ENCODE measurements at regions not wholly inside any gene's neighbourhood (a gene's known extent, or its start where the extent isn't known, plus 50 kb on each side); places are given as distances from the start of the nearest gene placed in this dataset.

DNA sequence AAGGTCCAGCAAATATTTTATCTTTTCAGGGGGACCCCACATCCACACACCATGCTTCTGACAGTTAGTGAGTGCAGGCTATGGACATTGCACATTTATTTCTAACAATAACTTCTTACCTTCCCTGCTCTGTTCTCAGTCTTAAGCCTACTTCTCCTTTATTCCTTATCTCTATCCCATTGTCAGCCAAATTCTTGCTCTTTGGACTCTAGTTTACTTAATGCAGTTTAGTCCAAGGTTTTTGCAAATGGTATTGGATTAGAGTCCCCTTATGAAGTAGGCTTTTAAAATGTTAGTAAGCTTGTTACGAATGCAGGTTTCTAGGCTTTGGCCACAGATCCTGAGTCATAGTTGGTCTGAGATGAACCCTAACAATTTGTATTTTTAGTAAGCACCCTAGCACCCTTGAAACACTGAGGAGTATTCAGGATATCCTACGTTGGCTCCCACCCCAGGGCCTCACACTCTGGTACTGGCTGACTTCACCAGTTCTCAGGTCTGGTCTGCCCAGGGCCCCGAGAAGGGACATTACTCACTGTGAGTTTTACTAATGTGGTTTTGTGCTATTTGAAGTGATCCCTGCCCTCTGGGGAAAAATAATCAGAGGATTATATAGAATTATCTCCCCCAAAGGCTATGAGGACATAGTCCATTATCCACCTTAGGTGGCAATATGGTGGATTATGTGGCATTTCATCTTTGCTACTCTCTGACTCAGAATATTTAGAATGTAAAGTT, 239.5 kb downstream of the TGFB2 start:
- DNase-seq, result no peak

DNA sequence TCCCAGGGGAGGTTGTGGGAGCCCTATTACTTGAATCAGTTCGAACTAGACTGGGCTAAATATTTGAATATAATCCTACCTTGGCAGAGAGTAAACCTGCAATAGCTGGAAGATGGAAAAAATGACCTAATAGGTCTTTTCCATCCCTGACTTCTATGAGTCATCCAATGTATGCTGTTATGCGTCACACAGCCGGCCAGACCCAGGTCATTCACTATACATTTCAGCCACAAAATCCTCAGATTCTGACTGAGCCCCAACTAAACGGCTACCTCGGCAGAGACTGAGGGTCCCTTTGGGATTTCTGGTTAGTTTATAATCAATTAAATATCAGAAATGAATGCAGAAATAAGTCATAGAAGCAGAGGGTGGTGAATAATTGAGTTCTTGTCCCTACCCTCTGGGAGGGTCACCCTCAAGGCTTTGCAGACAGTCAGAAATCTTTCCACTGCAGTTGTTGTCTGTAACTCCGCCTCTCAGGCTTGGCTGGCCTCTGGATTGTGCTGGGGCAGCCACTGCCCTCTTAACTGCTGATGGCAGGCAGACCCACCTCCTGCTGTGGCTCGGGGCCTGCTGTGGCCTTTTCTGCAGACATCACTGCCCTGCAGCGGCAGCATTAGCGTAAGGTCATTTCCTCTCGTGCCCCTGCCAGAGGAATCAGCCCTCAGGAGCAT, 240.5 kb downstream of the TGFB2 start:
- no peak for DNase-seq

GRCh38 chr1:218587900-218588299, 242.8 kb downstream of the TGFB2 start:
- DNase-seq, result no peak

DNA sequence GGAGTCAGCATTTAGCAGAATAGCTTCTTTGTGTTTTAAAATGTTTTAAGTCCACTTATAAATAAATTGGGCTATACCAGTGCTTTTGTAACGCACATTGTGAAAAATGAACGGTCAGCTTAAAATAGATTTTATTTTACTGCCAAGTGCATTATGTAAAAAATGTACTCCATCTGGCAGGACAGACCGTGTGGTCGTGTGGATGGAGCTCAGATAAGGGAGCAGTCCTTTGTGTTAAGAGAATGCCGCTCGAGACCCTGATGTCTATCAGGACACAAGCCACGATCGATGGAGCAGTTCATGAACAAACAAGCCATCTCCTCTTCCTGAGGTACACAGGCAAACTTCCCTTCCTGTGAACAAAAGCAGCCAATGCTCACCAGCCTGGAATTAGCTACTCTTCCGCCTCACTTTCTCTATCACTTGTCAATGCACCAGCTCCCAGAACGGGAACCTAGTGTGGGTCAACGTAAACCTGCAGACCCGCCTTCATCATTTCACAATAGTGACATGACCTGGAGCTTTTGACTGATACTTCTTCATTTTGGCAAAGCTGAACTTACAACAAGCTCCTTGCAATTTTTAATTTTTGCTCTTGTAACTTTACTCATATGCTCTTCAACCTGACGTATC, 243.5 kb downstream of the TGFB2 start:
- no peak for DNase-seq

GRCh38 chr1:218589487-218589886, 244.4 kb downstream of the TGFB2 start:
- DNase-seq, result no peak

- DNase-seq, result no peak
Measured at GRCh38 chr1:218591966-218592365, 246.8 kb downstream of the TGFB2 start.

- DNase-seq, result no peak
Measured at GRCh38 chr1:218592688-218593087, 247.6 kb downstream of the TGFB2 start.

DNA sequence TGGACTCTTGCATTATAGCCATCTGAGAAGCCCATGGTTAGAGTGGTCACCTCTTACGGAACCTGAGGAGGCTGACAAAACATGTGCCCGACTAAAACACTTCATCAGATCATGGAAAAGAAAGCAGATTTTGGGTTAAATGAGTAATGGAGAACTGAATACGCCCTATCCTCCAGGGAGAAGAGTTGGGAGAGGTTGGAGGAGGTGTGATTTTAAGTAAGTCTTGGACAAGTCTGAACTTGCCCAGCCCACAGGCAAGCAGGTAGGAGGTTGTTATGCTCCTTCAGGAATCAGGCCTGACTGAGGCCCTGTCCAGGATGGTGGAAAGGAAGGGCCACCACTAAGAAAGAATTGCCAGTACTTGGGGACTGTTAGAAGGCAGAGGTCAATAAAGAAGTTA, 255.8 kb downstream of the TGFB2 start:
- DNase-seq, result no peak

DNA sequence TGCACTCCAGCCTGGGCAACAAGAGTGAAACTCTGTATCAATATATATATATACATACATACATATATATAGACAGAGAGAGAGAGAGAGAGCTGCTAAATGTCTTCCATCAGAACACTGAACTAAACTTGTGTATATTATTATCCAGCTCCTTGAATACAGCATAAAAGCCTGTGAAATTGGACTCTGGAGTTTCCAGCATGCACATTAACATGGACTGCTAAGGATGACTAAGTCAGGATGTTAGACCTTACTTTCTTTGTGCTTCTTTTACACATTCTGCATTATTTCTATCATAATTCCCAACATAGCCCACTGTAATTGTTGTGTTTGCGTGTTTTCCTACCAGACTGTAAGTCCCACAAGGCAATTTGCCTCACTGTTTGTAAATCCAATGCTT, 259.1 kb downstream of the TGFB2 start:
- DNase-seq, result no peak

GRCh38 chr1:218611916-218612585, 266.9 kb downstream of the TGFB2 start:
- no peak for DNase-seq

DNA sequence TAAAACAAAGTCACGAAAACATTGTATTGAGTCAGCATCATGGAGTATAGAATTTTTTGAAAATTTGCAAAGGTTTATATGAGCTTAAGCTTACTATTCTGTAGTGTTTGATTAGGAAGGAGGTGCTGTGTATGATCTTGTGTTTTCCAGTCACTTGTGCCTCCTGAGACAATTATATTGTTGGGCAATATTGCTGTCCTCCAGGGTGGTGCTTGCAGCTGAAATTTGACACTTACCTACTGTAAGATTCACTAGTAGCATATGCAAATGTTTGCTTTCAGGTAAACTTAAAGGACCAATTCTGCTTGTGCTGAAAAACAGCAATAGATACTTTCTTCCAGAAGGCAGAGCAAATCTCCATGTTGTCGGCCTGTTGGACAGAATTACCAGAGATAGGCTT, 268.0 kb downstream of the TGFB2 start:
- no peak for DNase-seq

DNA sequence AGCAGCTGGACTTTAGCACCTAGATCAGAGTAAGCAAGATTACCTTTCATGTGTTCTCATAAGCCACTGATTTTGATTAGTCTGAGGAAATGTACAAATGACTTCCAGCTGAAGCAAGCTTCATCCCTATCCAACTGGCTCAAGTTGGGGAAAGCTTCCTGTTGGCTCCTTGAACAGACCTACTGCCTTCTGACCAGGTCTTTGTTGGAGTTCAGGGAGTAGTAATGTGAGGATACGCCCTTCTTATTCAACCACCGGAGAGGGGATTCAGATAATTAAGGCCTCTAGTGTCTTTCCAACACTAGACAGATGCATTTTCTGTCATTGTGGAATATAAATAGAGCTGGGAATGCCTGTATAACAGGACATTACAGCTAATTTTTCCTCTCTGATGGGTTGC, 268.9 kb downstream of the TGFB2 start:
- DNase-seq, result no peak

- no peak for DNase-seq
Measured at GRCh38 chr1:218616681-218617080, 271.5 kb downstream of the TGFB2 start.

DNA sequence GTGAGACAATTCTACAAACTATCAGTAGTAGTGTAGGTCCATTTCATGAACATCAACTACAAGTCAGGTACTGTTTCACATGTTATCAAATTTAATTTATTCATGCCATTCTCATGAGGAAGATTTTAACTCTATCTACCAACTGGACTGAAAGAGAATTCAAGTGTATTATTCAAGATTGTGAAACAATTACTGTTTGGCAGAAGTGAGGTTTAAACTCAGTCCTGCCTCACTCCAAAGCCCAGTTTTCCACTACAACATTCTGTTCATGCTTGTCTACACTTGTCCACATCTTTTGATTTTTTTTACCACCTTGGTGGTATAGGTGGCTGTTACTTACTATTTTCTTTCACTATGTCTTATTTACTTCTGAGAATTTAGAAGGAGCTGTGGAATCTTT, 272.9 kb downstream of the TGFB2 start:
- no peak for DNase-seq

- no peak for DNase-seq
Measured at GRCh38 chr1:218620956-218621355, 275.8 kb downstream of the TGFB2 start.

GRCh38 chr1:218624052-218624451, 278.9 kb downstream of the TGFB2 start:
- DNase-seq, result no peak

- no peak for DNase-seq
Measured at GRCh38 chr1:218625393-218625792, 280.3 kb downstream of the TGFB2 start.

DNA sequence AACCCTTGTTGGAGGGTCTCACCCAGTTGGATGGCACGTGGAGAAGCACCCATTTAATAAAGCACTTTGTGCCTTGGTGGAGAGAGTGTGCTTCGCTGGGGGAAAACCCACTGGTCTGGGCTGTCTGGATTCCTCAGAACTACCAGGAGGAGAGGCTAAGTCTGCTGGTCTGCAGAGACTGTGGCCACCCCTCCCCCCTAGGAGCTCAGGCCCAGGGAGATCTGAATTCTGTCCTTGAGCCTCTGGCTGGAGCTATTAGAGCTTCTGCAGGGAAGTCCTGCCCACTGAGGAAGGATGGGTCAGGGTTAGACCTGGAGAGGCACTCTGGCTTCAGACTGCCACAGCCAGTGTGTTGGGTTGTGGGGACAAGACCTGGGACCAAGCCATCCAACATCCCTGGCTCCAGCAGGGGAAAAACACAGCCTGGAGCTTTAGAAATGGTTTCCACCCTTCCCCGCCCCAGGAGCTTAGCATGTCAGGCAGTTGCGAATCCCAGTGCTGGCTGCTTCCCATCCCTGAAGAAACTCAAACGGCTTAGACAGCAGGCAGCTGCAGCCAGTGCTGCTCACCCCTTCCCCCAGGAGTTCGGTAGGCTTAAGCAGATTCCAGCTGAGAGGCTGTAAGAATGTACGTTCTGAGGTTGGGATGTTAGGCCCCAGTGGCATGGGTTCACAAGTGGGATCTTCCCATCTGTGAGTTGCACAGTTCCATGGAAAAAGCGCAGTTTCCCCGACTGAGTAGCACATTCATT, 288.3 kb downstream of the TGFB2 start:
- no peak for DNase-seq

GRCh38 chr1:218634212-218634611, 289.1 kb downstream of the TGFB2 start:
- DNase-seq, result no peak

- no peak for DNase-seq
Measured at GRCh38 chr1:218636548-218636947, 291.4 kb downstream of the TGFB2 start.

- DNase-seq, result no peak
Measured at GRCh38 chr1:218640173-218640572, 295.0 kb downstream of the TGFB2 start.

DNA sequence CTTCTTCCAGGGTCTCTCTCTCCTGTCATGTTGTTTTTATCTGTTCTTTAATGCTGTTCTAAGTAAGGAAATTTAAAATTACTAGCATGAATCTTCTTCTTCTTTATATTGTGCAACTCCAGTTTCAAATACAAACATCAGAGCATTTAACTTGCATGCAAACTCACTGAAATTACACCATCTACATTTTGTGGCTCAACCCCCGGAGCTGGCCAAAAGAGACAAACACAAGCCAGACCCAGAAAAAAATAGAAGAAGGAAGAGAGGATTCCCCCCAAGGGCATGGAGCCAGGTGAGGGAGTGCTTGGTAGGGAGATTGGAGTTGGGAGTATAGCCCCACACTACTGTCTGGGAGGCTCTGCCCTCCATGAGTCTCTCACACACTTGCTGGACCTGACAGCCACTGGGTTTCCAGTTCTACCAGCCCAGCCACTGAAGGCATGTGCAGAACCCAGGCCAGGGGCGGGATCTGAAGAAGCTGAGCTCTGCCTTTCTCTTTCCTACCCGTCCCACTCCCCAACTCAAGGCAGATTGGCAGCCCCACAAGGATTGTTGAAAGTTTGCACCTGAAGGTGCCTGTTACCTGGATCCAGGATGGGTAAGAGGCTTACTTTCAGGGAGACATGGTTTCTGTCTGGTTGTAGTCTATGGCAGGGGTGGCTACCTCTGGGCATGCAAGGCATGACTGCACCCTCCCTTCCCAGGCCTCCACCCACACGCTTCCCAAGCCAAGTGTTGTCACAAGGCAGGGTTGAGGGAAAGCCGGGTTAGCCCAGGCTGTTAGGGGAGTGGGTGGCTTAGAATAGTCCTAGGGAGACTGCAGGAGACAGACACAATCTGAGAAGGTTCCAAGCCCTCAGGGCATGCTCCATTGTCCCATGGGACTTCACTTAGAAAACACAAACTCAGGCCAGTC, 297.2 kb downstream of the TGFB2 start:
- DNase-seq, result no peak

All from NCI-H187 treated with DMSO at 0.1 percent for 48 hours (cell line).